H1 (cell line): ENCODE measurements at regions not wholly inside any gene's neighbourhood (a gene's known extent, or its start where the extent isn't known, plus 50 kb on each side); places are given as distances from the start of the nearest gene placed in this dataset.

ENCODE experiments used
- CTCF ChIA-PET: fragments of 300-600 bp; sonication (Branson Sonifier 250); formaldehyde crosslinking; loops from one replicate; lab custom pipeline; 2021; ENCODE audit not compliant: partially characterized antibody; lab: Charles Lee
- POLR2A ChIA-PET: fragments of 300-600 bp; sonication (Branson Sonifier 250); formaldehyde crosslinking; loops from one replicate; lab custom pipeline; 2021; ENCODE audit warnings: inconsistent platforms; ENCODE audit not compliant: partially characterized antibody; lab: Charles Lee
- DNase-seq, 2 experiments: peaks; one replicate each; pipeline versions ENCODE4 v3.0.0 to v3.0.0-alpha.2; 2010 to 2022; ENCODE audit warnings: low spot score in 2 of 2, low read depth in 1 of 2, mixed read lengths in 1 of 2
- FAIRE-seq: peaks from 2 replicates; lab custom pipeline; 2011; peaks lifted over from hg19 to GRCh38; lab: Jason Lieb, UNC
- H2AFZ ChIP-seq: 2 replicates; pipeline ENCODE4 v1.8.1; 2012; ENCODE audit warnings: low read length, inconsistent platforms
- H2AK5ac ChIP-seq: 2 replicates; pipeline ENCODE4 v1.6.1; 2013; ENCODE audit warnings: low read depth, low read length
- H2BK120ac ChIP-seq: replicated peaks from 2 replicates; pipeline ENCODE3; 2013; ENCODE audit warnings: low read depth, low read length, inconsistent platforms
- H2BK12ac ChIP-seq: 2 replicates; pipeline ENCODE4 v1.6.1; 2013; ENCODE audit warnings: low read depth, low read length
- H2BK15ac ChIP-seq: 2 replicates; pipeline ENCODE4 v1.6.1; 2013; ENCODE audit warnings: low read length
- H2BK20ac ChIP-seq: 2 replicates; pipeline ENCODE4 v1.6.1; 2013; ENCODE audit warnings: low read length
- H2BK5ac ChIP-seq: 2 replicates; pipeline ENCODE4 v1.6.1; 2013; ENCODE audit warnings: low read depth, low read length
- H3K14ac ChIP-seq: 2 replicates; pipeline ENCODE4 v1.6.1; 2013; ENCODE audit warnings: inconsistent platforms; ENCODE audit not compliant: insufficient read length
- H3K18ac ChIP-seq: 2 replicates; pipeline ENCODE4 v1.6.1; 2013; ENCODE audit warnings: low read length; ENCODE audit errors: extremely low read depth
- H3K23ac ChIP-seq: 2 replicates; pipeline ENCODE4 v1.6.1; 2013; ENCODE audit warnings: inconsistent platforms; ENCODE audit not compliant: insufficient read length
- H3K23me2 ChIP-seq: 2 replicates; pipeline ENCODE4 v1.6.1; 2013; ENCODE audit warnings: low read depth, low read length
- H3K27ac ChIP-seq: 2 replicates; pipeline ENCODE4 v1.6.1; 2011; ENCODE audit warnings: low read depth, low read length, inconsistent platforms
- H3K27me3 ChIP-seq, 4 experiments: replicated peaks in 1 of 4; 1 replicate in 1 of 4; 2 replicates in 3 of 4; pipeline versions ENCODE4 v1.6.1 to v1.8.1; 2011 to 2013; ENCODE audit warnings: low read length in 3 of 4, mild to moderate bottlenecking in 3 of 4, inconsistent platforms in 2 of 4, mixed read lengths in 2 of 4, moderate library complexity in 1 of 4; ENCODE audit not compliant: control insufficient read depth in 3 of 4, insufficient read depth in 3 of 4; ENCODE audit errors: extremely low read depth in 1 of 4
- H3K36me3 ChIP-seq, 4 experiments: 2 replicates each; pipeline versions ENCODE4 v1.6.1 to v1.8.1; 2011 to 2013; ENCODE audit warnings: mild to moderate bottlenecking in 4 of 4, low read length in 3 of 4, moderate library complexity in 2 of 4, control low read depth in 1 of 4, inconsistent platforms in 1 of 4; ENCODE audit not compliant: insufficient read depth in 4 of 4, control insufficient read depth in 2 of 4
- H3K4ac ChIP-seq: replicated peaks from 2 replicates; pipeline ENCODE3; 2013; ENCODE audit warnings: low read length, low read depth, mixed read lengths, inconsistent platforms; ENCODE audit not compliant: insufficient read length
- H3K4me1 ChIP-seq, 4 experiments: replicated peaks in 1 of 4; 1 replicate in 1 of 4; 2 replicates in 3 of 4; pipeline versions ENCODE4 v1.6.1 to v1.8.1; 2011 to 2013; ENCODE audit warnings: low read length in 3 of 4, inconsistent platforms in 2 of 4, mixed read lengths in 1 of 4; ENCODE audit not compliant: insufficient read depth in 4 of 4, control insufficient read depth in 3 of 4
- H3K4me2 ChIP-seq, 2 experiments: 2 replicates each; pipeline versions ENCODE4 v1.6.1 to v1.8.1; 2011 to 2013; ENCODE audit warnings: low read depth in 2 of 2, low read length in 2 of 2, control low read depth in 1 of 2, inconsistent platforms in 1 of 2, mild to moderate bottlenecking in 1 of 2; ENCODE audit not compliant: insufficient read depth in 1 of 2
- H3K4me3 ChIP-seq, 4 experiments: fragments of 200-600, 300-600 bp in 1 of 4; sonication (generic), shearing (Covaris generic), sonication (Bioruptor Twin) in 1 of 4; 2 replicates each; pipeline versions ENCODE4 v1.5.1 to v1.8.1; 2011 to 2016; ENCODE audit warnings: low read length in 4 of 4, low read depth in 3 of 4, control low read depth in 2 of 4, inconsistent platforms in 2 of 4, mild to moderate bottlenecking in 2 of 4, mixed read lengths in 1 of 4, moderate library complexity in 1 of 4; ENCODE audit not compliant: insufficient read depth in 2 of 4; ENCODE audit errors: extremely low read depth in 1 of 4
- H3K56ac ChIP-seq: replicated peaks from 2 replicates; pipeline ENCODE3; 2013; ENCODE audit warnings: low read depth, mild to moderate bottlenecking, mixed read lengths, low read length, inconsistent platforms; ENCODE audit not compliant: insufficient read length
- H3K79me1 ChIP-seq: 2 replicates; pipeline ENCODE4 v1.6.1; 2013; ENCODE audit warnings: low read depth, low read length, control low read depth
- H3K79me2 ChIP-seq, 2 experiments: 2 replicates each; pipeline versions ENCODE4 v1.6.1 to v1.8.1; 2012 to 2013; ENCODE audit warnings: low read length in 2 of 2, mild to moderate bottlenecking in 2 of 2, inconsistent platforms in 1 of 2; ENCODE audit not compliant: insufficient read depth in 2 of 2, control insufficient read depth in 1 of 2
- H3K9ac ChIP-seq, 4 experiments: replicated peaks in 1 of 4; 1 replicate in 1 of 4; 2 replicates in 3 of 4; pipeline versions ENCODE4 v1.6.1 to v1.8.1; 2011 to 2013; ENCODE audit warnings: low read depth in 3 of 4, low read length in 3 of 4, control low read depth in 2 of 4, mild to moderate bottlenecking in 2 of 4, moderate library complexity in 2 of 4, inconsistent platforms in 1 of 4; ENCODE audit errors: extremely low read depth in 1 of 4
- H3K9me3 ChIP-seq, 2 experiments: 2 replicates each; pipeline versions ENCODE4 v1.6.1 to v1.8.1; 2012 to 2013; ENCODE audit warnings: mild to moderate bottlenecking in 2 of 2, moderate library complexity in 2 of 2, control low read depth in 1 of 2, inconsistent platforms in 1 of 2, low read depth in 1 of 2, low read length in 1 of 2, mixed read lengths in 1 of 2; ENCODE audit not compliant: insufficient read depth in 2 of 2
- H4K20me1 ChIP-seq, 2 experiments: replicated peaks in 1 of 2; 2 replicates each; pipeline versions ENCODE3 to v1.8.1; 2011 to 2013; ENCODE audit warnings: inconsistent platforms in 2 of 2, low read length in 2 of 2, mild to moderate bottlenecking in 1 of 2; ENCODE audit not compliant: insufficient read depth in 2 of 2, control insufficient read depth in 1 of 2
- H4K5ac ChIP-seq: 2 replicates; pipeline ENCODE4 v1.6.1; 2013; ENCODE audit warnings: low read length, low read depth, mixed read lengths, inconsistent platforms; ENCODE audit not compliant: insufficient read length
- H4K8ac ChIP-seq: 2 replicates; pipeline ENCODE4 v1.8.0; 2013; ENCODE audit warnings: mild to moderate bottlenecking, moderate library complexity, low read length, inconsistent platforms; ENCODE audit not compliant: insufficient read depth; ENCODE audit errors: extremely low read depth
- H4K91ac ChIP-seq: replicated peaks from 2 replicates; pipeline ENCODE3; 2013; ENCODE audit warnings: low read length, mixed read lengths, inconsistent platforms; ENCODE audit not compliant: insufficient read length
- CBX8 ChIP-seq: fragments of 300-800, 300-1000 bp; sonication (generic); IDR thresholded peaks from 2 replicates; pipeline ENCODE4 v1.7.1; 2016; ENCODE audit warnings: low read depth, low read length, borderline replicate concordance
- JUND ChIP-seq: IDR thresholded peaks from 2 replicates; pipeline ENCODE4 v1.6.1; 2011; ENCODE audit warnings: mild to moderate bottlenecking, improper control_type of control experiment, low read length
- NANOG ChIP-seq: IDR thresholded peaks from 2 replicates; pipeline ENCODE4 v1.6.1; 2011; ENCODE audit warnings: low read length, low read depth, mild to moderate bottlenecking, inconsistent platforms; ENCODE audit not compliant: insufficient read depth, poor library complexity, severe bottlenecking

DNA sequence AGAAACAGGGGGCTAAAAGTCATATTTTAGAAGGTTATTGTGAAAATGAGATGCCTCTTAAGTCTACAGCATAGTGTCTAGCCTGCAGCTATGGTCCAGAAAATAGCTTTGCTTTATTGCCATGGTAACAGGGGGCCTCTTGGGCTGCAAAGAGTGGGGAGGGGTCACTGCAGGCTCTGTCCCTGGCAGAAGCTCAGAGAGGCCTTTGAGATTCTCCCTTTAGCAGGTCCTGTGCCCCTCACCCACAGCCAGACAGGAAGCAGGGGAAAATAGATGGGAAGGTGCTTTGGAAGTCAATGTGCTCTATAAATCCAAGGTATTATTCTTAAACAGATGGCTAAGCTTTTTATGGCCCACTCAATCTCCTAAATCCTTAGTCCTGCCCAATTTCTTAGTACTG lies 1021.3 kb upstream of the GYPC start:
- H3K4me1 ChIP-seq: no peaks in the 10 kb centered on the region
- no peak overlapping the region for H2AK5ac ChIP-seq
- no peak overlapping the region for H4K5ac ChIP-seq
- no peak overlapping the region for H3K14ac ChIP-seq
- POLR2A ChIA-PET: no interaction called here
- H2BK5ac ChIP-seq: no peak overlapping the region
- no peak overlapping the region for H3K4me2 ChIP-seq
- H3K9me3 ChIP-seq: no peaks in the 10 kb centered on the region
- no peaks in the 10 kb centered on the region for H3K23me2 ChIP-seq
- H2AFZ ChIP-seq: no peak overlapping the region
- H3K56ac ChIP-seq: no peak overlapping the region
- H3K36me3 ChIP-seq: no peaks in the 10 kb centered on the region
- H3K4ac ChIP-seq: no peak overlapping the region
- H2BK120ac ChIP-seq: no peak overlapping the region
- DNase-seq (no peak), FAIRE-seq (no peak)
- no peak overlapping the region for H3K4me3 ChIP-seq
- H3K27me3 ChIP-seq: no peaks in the 10 kb centered on the region
- H3K9ac ChIP-seq: no peak overlapping the region
- H3K79me1 ChIP-seq: no peaks in the 10 kb centered on the region
- no peak overlapping the region for H3K23ac ChIP-seq
- H3K27ac ChIP-seq: no peak overlapping the region
- H2BK12ac ChIP-seq: no peak overlapping the region
- no peak overlapping the region for H2BK15ac ChIP-seq
- H4K8ac ChIP-seq: no peak overlapping the region
- H3K79me2 ChIP-seq: no peaks in the 10 kb centered on the region
- CTCF ChIA-PET: no interaction called here
- H3K18ac ChIP-seq: no peak overlapping the region
- no peak overlapping the region for H4K91ac ChIP-seq
- H2BK20ac ChIP-seq: no peak overlapping the region
- no peaks in the 10 kb centered on the region for H4K20me1 ChIP-seq
- TF ChIP-seq CBX8: no peak
- TF ChIP-seq NANOG: no peak
- TF ChIP-seq JUND: no peak
